Right lobe of liver (tissue), 6 donors: ENCODE measurements at regions not wholly inside any gene's neighbourhood (a gene's known extent, or its start where the extent isn't known, plus 50 kb on each side); places are given as distances from the start of the nearest gene placed in this dataset.

Source experiments
- ATAC-seq, 4 donors: fragments of 200-7000 bp; cut with Tn5 transposase; one replicate each; pipeline ENCODE4 v1.9.1; 2020; ENCODE audit warnings: mild to moderate bottlenecking in 4 of 4, moderate library complexity in 4 of 4
- DNase-seq, 3 donors: peaks; one replicate each; pipeline ENCODE4 v3.0.0-alpha.2; 2020
- H3K27ac ChIP-seq, 3 donors: fragments of 200-600 bp; one replicate each; pipeline ENCODE4 v1.8.0; 2022
- H3K27me3 ChIP-seq, 2 donors: fragments of 200-600 bp; one replicate each; pipeline ENCODE4 v1.8.0; 2022
- H3K36me3 ChIP-seq, 4 donors: fragments of 200-600 bp; sonication (generic) in 1 of 4; one replicate each; pipeline versions ENCODE4 v1.5.1 to v1.8.0; 2017 to 2022; ENCODE audit warnings: control low read depth in 1 of 4
- H3K4me1 ChIP-seq, 4 donors: fragments of 200-600 bp; sonication (generic) in 1 of 4; one replicate each; pipeline versions ENCODE4 v1.5.1 to v1.8.0; 2017 to 2022; ENCODE audit warnings: control low read depth in 1 of 4
- H3K4me3 ChIP-seq, 3 donors: fragments of 200-600 bp; one replicate each; pipeline ENCODE4 v1.8.0; 2022
- H3K9me3 ChIP-seq, 4 donors: fragments of 200-600 bp; sonication (generic) in 1 of 4; one replicate each; pipeline versions ENCODE4 v1.5.1 to v1.8.0; 2017 to 2022; ENCODE audit warnings: control low read depth in 1 of 4
- CTCF ChIP-seq, 4 donors: fragments of 200-600 bp in 3 of 4; fragments of 450-650 bp in 1 of 4; IDR thresholded peaks; one replicate each; pipeline versions ENCODE4 v1.5.1 to v1.8.0; 2016 to 2022; ENCODE audit warnings: antibody characterized with exemption in 4 of 4, mild to moderate bottlenecking in 2 of 4
- POLR2A ChIP-seq: fragments of 450-650 bp; IDR thresholded peaks from one replicate; pipeline ENCODE4 v1.6.1; 2017; ENCODE audit warnings: antibody characterized with exemption, mild to moderate bottlenecking
- WGBS: methylation state at CpG from one replicate; pipeline ENCODE4 v1.1.6; 2018; ENCODE audit warnings: low coverage, low lambda C conversion rate; ENCODE audit not compliant: insufficient coverage; ENCODE audit errors: missing lambda C conversion rate; 5-methylcytosine and 5-hydroxymethylcytosine counted together
- intact Hi-C, 2 donors: fragments of 100-400 bp; cut with DNase I; formaldehyde crosslinking; loops; one replicate each; pipeline versions ENCODE4 v1.11.2 to v1.14.1; 2022
- donor health status: DM: no; HTN: yes; CAD: no.
- donor health status: DM: no; HTN: no; CAD: no.
- donor health status: DM: no; HTN: no; CAD: no.
- donor health status: DM: no; HTN: yes; CAD: no.
- donor health status: DM: no; HTN: yes; CAD: no.

GRCh38 chr21:19844334-19844733, 1153.9 kb upstream of the NCAM2 start:
- Histone ChIP-seq H3K4me3 (no peak overlapping the region), H3K4me1 (no peaks in the 10 kb centered on the region), H3K27me3 (no peaks in the 10 kb centered on the region), H3K9me3 (no peaks in the 10 kb centered on the region), H3K27ac (no peak overlapping the region), H3K36me3 (no peaks in the 10 kb centered on the region)
- TF ChIP-seq POLR2A (no peak), CTCF (IDR thresholded peaks at IDR 0.05) (no peak)
- no peak for ATAC-seq
- intact Hi-C loops: no loop called here
- no peak for DNase-seq
- WGBS: 62% methylated on average over 2 of the region's 2 CpGs

GRCh38 chr21:19850157-19850556, 1148.1 kb upstream of the NCAM2 start:
- ATAC-seq: no peak
- 43% methylated on average over 1 of the region's 1 CpG for WGBS

GRCh38 chr21:19853061-19853460, 1145.1 kb upstream of the NCAM2 start:
- intact Hi-C loops: no loop called here
- H3K36me3 ChIP-seq: no peaks in the 10 kb centered on the region
- ATAC-seq (no peak), DNase-seq (peak in 1 of 3 donors; percentile 37)
- H3K9me3 ChIP-seq: no peaks in the 10 kb centered on the region
- TF ChIP-seq CTCF (IDR thresholded peaks at IDR 0.05) (no peak), POLR2A (no peak)
- H3K27me3 ChIP-seq: no peaks in the 10 kb centered on the region
- 78% methylated on average over 5 of the region's 10 CpGs for WGBS
- no peak overlapping the region for H3K4me3 ChIP-seq
- no peak overlapping the region for H3K27ac ChIP-seq
- no peaks in the 10 kb centered on the region for H3K4me1 ChIP-seq

More at GRCh38 chr21:19850157-19850556, 1148.1 kb upstream of the NCAM2 start:
- intact Hi-C loops: no loop called here
- Histone ChIP-seq H3K4me3 (no peak overlapping the region), H3K4me1 (no peaks in the 10 kb centered on the region), H3K36me3 (no peaks in the 10 kb centered on the region), H3K27ac (no peak overlapping the region), H3K9me3 (no peaks in the 10 kb centered on the region), H3K27me3 (no peaks in the 10 kb centered on the region)
- no peak for DNase-seq
- no peak for TF ChIP-seq CTCF (IDR thresholded peaks at IDR 0.05)
- TF ChIP-seq POLR2A: no peak

- Histone ChIP-seq H3K4me3 (no peak overlapping the region), H3K27ac (no peak overlapping the region), H3K9me3 (no peaks in the 10 kb centered on the region), H3K27me3 (no peaks in the 10 kb centered on the region), H3K4me1 (no peaks in the 10 kb centered on the region), H3K36me3 (no peaks in the 10 kb centered on the region)
- TF ChIP-seq POLR2A (no peak), CTCF (IDR thresholded peaks at IDR 0.05) (no peak)
- DNase-seq: peak in 2 of 3 donors; percentile 8 to 36
- WGBS: 65% methylated on average over 4 of the region's 22 CpGs
- no peak for ATAC-seq
- intact Hi-C loops: no loop called here
These were observed 1144.3 kb upstream of the NCAM2 start for GRCh38 chr21:19853709-19854575.
